ENCODE measurements at regions not wholly inside any gene's neighbourhood (a gene's known extent, or its start where the extent isn't known, plus 50 kb on each side); places are given as distances from the start of the nearest gene placed in this dataset.
"Not testable (repeated sequence)": the region's sequence is repeated elsewhere in the genome, so short reads cannot be mapped to it uniquely, and the experiment has no call there.

DNA sequence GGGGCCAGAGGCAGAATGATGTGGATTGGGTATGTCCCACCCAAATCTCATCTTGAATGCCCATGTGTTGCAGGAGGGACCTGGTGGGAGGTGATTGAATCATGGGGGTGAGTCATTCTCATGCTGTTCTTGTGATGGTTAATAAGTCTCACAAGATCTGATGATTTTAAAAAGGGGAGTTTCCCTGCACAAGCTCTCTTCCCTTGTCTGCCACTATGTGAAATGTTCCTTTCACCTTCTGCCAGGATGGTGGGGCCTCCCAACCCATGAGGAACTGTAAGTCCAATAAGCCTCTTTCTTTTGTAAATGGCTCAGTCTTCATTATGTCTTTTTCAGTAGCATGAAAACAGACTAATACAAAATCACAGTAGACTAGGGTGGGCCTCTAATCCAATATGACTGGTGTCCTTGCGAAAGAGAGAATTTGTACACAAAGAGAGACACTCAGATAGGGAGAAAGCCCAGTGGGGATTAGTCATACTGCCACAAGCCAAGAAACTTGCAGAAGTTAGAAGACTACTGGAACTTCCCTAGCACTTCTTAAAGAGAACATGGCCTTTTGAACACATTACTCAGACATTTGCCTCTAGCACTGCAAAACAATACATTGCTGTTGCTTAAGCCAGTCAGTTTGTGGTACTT is 68.4 kb downstream of the ANXA1 start:
- DNase-seq = no peak

DNA sequence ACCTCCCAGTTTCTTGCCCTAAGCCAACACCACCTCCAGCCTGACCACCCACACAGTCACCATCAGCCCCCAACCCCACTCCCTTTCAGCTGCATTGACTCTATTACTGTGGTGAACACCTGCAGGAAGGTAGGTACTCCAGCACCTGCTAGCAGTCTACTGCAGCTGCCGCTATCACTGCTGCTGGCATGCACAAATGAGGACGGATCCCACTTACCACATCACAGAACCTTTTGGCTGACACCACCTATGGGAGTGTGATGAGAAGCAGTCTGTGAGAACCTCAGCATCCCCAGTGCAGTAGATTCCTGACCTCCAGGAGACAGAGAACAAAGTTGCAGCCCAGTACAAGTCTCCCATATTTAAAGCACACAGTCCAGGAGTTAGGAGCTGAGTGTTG is 71.9 kb downstream of the ANXA1 start:
- no peak for DNase-seq

DNA sequence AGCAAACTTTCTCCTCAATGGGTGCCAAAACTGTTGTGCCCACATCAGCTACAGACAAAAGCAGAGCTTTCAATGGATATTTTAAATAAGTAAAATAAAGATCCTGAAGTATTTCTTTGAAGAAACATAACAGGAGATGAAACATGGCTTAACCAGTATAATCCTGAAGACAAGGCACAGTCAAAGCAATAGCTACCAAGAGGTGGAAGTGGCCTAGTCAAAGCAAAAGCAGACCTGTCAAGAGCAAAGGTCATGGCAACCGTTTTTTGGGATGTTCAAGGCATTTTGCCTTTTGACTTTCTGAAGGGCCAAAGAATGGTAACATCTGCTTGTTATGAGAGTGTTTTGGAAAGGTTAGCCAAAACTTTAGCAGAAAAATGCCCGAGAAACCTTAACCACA is 77.9 kb downstream of the ANXA1 start:
- DNase-seq = no peak

DNA sequence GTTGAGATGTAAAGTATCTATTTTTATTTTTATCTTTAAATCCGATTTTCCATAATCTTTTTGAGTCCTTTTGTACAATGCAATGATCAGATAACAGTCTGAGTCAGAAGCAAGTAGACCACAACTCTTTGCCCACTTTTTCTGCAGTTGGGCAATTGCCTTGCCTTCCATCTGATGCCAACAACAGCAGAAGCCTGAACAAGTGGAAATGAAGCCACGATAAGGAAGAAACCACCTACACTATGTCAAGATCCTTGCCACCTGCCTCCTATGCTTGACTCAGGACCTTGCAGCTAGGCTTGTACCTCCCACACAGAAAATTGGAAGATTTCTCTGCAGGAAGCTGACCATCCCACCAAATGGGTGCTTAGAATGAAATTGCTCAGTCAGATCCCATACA is 78.6 kb downstream of the ANXA1 start:
- DNase-seq = no peak

DNA sequence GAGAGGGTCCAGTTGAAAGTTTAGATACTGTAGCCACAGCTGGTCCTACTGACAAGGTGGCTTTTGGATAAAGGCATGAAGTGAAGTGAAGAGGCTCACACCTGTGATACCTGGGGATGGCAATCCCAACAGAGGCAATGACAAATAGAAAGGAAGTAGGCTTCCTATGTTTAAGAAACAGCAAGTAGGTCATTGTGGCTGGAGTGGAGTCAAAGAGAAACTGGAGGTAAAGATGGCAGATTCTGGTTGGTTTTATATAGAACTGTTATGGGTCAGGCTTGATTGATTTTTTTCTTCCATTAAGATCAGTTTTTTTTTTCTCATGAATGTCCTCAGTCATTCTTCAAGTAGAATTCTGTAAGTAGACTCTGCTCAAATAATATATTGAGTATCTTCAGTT is 79.5 kb downstream of the ANXA1 start:
- no peak for DNase-seq

DNA sequence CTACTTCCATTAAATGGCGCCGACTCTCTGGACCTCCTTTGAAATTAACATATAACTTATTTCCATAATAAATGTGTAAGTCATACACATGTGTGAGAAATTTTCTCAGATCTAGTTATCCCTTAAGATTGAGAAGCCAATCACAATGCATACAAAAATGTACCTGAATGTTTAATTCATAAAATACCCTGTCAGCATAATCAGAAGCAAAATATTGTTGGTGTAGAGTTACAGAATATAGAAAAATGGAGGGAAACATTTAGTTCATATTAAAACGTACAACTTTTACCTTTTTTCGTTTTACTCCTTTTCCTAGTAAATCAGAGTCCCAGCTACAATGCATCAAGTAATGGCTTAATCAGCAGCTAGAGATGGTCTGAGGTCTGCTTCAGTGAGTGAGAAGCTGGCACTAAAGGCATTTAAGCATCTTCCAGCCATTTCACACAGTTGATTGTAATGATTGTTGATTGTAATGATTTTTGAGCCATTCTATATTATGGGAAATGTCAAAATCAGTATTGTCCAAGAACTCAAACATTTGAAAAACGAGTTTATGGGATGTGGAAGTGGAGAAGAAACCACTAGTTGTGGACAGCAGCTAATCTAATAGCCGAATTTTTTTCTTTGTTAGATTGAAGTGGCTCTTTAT is 81.8 kb downstream of the ANXA1 start:
- DNase-seq = no peak

DNA sequence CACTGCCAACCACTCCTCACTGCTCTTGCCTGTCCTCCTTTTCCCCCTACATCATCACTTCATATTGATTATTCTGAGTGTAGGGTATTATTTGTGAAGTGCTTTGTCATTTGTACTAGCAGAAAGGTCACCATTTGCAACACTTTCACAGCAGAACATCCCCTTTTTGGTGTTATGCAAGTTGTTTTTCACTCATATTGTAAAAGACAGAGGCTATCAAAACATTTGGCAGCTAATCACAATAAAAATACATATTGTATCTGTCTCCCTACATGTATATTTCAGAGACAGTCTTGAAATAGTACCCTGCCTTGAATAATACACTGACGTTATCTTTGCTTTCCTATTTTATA is 82.3 kb downstream of the ANXA1 start:
- DNase-seq = no peak

DNA sequence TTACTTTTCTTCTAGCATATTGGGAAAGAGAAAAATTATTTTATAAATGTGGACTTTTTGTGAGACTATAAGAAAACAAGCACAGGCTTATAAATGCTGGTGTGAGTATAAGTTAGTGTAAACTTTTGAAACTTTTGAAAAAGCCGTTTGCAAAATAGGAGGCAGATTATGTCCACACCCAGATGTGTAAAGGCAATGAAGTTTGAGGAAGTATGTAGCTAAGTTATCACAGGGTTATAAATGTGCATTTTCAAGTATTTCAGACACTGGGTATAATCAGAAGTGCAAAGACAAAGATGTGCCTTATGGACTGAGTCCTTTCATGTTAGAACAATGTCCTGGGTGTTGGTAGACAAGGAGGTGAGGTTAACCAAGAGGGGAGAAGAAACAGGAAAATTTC is 85.5 kb downstream of the ANXA1 start:
- no peak for DNase-seq

DNA sequence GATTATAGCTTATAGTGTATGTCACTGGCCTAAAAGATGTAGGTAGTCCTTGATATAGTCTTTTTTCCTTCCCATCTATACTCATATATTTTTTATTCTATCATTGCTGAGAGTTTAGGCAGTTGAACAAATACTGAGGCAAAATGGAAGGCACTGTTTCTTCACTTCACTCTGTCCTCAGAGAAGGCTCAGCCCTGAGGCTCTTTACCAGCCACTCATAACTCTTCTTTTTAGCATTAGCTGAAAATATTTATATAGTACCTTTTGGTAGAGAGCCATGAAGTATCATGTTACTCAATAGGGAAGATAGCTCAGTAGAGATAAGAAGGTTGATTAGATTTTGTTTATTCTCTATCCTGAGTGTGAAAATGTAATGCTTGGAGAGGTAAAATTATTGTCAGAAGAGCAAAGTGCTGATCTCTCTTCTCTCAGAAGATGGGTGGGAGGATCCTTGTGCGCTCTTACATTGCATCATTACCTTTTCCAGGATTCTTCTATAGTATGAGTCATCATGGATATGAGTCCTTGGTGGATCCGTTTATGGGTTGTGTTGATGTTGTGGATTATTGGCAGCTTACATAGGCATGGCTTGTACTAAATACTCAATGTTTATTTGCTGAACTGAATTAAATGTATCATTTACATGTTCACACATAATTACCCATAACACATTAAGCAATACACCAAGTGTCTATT is 88.1 kb downstream of the ANXA1 start:
- no peak for DNase-seq

DNA sequence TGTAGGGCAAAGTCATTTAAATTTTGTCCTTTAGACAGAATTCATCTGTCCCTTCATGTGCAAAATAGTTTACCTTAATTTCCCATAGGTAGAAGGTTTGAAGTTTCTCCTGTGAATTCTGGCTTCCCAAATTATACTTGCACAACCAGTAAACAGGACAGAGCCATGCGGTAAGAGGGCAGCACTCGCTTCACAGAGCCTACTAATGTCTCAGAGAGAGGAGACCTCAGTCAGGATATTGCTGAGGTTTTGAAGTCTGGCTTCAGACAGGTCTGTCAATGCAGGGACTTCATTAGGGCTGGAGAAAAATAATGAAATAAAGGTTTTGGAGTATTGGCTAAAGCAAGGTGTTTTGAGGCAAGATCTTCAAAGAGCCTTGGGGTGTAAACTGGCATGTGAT is 91.4 kb downstream of the ANXA1 start:
- DNase-seq = no peak

DNA sequence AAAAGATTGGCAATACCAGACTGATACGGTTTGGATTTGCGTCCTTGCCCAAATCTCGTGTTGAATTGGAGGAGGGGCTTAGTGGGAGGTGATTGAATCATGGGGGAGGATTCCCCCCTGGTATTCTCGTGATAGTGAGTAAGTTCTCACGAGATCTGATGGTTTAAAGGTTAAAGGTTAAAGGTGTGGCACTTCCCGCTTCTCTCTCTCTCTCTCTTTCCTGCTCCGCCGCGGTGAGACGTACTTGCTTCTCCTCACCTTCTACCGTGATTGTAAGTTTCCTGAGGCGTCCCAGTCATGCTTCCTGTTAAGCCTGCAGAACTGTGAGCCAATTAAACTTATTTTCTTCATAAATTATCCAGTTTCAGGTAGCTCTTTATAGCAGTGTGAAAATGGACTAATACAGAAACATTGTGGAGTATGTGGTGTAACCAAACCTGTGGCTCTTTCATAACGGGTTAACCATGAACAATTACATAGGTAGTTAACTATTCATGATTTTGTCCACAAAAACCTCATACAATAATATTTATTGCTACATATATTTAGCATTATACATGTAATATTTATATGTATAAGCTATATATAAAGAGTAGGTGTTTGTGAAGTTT is 107.5 kb downstream of the ANXA1 start:
- DNase-seq = no peak

DNA sequence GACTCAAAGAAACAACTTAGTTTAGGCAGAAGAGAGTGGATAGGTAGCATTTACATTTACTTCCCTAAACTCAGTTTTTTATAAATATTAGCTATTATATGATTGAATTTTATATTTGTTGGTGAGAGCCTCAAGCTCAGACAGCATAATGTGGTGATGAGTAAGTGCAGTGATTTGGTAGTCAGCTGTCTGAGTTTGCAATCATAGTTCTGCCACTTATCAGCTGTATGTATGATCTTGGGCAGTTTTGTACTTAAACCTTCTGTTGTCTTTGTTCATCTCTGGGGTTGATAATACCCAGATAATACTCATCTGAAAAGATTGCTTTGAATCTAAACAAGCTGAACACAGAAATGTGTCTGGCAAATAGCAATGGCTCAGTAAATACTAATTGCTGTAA is 108.8 kb downstream of the ANXA1 start:
- DNase-seq = no peak

DNA sequence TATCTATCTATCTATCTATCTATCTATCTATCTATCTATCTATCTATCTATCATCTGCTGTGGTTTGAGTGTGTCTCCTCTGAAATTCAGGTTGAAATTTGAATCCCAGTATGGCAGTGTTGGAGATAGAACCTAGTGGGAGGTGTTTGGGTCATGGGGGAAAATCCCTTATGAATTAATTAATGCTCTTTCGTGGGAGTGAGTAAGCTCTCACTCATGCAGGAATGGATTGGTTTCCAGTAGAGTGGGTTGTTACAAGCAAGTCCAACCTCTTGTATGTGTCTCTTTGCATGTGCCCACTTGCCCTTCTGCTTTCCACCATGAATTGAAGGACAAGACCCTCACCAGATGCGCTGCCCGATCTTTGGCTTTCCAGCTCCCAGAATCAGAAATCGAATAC is 113.0 kb downstream of the ANXA1 start:
- no peak for DNase-seq

DNA sequence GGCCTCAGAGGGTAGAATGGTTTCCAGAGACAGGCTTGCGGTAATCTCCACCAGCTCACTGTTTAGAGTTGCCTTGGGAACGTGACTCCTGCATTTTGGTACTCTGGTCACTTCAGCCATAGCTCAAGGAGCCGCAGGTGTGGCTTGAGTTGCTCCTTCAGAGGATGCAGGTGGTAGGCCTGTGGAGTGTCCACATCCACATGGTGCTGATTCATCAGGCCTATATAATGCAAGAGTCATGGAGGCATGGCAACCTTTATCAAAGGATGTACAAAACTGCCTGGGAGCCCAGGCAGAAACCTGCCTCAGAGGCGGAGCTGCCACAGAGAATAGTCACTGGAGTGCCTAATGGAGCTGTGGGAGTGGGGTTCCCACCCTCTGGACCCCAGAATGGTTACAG is 114.2 kb downstream of the ANXA1 start:
- no peak for DNase-seq

DNA sequence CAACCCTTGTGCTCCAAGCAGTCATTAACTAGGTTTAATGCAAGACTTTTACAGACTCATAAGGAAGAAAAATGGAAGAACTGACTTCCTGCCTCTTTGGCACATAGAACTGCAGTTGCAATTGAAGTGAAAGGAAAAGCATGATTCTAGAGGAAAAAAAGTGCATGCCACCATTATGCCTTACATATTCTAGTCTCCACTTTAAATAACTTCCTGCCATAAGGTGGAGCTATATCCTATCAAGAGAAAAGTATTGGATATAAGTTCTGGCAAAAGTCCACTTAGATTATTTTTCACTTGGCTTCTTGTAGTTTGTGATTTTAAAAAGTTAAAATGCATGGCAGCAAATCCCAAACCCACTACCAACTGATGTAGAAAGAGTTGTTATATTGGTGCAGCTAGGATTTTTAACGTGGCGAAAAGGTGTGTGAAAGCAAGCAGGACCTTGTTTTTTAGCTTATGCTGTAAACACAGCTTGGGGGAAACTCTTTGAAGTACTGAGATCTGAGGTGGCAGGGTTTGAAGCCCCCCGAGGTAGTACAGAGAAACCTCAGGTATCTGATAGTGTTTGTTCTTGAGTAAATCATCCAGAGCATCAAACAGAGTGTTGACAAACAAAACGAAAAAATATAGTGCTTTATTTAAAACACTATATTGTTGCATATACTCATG is 117.9 kb downstream of the ANXA1 start:
- no peak for DNase-seq

DNA sequence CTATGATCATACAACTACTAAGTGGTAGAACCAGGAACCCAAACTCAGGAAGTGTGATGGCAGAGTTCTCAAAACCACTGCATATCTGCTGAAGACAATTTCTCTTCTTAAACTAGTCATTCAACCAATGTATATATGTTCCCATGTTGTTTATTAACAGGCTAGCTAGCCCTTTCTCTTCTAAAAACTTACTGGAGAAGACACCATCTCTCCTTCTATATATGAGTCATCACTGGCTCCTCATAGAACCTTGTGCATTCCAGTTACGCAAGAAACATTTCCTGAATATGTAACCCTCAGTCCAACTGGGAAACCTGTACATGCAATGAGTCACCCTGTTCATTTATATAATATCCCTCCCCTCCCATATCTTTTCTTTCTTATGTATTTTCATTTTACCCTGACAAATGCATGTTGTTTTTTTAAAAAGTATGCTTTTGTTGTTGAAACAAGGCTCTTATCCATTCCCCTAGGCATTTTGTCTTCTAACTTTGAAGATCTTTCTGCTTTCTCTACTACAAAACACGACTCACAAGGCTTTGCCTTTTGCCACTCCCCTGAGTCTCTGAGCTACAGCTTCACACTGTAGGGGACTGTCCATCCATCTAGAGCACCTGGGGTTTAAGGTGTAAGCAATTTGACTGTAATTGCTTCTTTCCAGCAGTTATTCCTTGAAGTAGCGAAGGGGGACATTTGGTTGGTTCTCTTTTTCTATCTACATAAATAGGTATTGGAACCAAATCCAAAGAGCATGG is 119.5 kb downstream of the ANXA1 start:
- no peak for DNase-seq

DNA sequence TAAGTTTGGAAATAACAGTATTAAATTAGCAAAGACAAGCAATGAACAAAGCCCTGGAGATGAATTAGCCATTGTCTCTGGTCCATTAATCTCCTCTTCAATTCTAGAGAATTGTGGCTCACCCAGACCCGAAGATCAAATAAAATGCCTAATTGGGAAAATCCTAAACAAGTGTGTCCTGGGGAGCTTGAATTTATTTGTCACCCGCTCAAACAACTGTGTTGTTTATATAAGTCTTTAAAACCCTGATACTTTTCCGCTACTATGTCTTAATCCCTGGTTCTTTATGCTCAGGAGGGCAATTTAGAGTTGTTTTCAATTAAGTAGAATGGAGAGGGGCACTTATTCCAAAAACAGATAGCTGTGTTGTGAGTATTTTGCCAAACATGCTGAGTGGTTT is 128.4 kb downstream of the ANXA1 start:
- DNase-seq = no peak

DNA sequence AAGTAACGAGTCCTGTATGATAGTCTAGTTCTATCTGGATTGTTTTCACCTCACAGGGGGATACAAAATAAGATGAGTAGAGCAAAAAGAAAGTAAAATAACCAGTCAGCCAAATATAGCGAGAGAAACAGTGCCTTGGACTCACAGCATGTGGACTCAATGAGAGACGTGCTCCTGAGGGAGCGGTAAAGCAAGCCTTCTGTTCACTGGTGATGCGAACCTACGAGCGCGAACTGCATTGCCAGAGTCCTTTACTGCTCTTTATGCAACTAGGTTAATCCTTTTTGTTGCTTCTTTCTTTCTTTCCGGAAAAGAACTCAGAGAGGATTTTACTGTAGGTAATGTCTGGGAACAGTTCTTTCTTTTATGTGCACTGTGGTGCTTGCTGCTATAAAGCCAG is 132.7 kb downstream of the ANXA1 start:
- no peak for DNase-seq

DNA sequence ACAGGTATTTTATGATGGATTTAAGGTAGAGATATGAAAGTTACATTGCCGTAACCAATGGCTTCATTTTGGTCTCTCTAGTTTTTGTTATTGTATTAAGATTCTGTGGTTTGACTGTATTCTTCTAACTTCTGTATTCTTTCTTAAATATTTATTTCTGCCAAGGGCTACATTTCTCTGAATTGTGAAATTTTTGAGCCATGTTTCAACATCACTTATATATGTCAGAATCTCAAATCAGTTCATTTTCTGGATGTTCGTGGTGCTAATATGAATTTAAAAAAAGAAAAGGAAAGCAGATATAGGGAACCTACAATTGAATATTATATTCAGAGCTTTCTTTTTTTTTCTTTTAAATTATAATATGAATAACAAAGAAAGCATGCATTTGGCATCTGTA is 142.7 kb downstream of the ANXA1 start:
- no peak for DNase-seq

DNA sequence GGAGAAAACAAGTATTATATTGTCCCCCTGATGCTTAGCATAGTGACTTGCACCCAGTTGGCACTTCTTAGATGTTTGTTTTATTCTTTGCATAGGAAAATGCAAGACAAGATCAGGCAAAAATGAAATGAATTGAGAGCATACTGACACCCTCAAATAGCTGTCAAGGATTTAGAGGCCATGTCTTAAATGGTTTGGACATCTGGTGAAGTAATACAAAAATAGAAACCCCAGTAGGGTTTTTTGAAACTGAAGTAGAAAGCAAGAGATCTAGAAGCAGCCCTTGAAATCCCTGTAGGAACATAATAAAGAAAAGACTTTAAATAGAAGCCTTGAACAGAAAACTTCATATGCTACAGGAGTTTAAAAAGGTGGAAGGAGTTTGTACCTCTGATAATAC is 174.3 kb downstream of the ANXA1 start:
- DNase-seq = no peak

DNA sequence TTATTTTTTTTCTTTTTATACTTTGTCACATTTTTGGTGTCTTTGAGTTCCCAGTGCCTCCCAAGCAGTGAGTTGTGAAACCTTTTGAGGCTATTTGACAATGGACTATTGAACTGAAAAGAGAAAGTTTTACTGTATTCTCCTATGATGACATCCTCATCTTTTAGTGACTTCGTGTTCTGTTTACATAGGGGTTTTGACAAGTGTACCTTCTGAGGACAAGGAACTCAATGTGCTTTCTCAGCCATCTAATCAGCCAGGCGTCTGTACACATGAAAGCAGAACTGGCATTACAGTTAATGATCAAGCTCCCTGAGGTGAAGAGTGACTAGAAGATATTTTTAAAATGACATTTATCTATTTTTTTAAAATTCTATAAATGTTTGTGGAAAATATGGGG is 175.5 kb downstream of the ANXA1 start:
- no peak for DNase-seq

DNA sequence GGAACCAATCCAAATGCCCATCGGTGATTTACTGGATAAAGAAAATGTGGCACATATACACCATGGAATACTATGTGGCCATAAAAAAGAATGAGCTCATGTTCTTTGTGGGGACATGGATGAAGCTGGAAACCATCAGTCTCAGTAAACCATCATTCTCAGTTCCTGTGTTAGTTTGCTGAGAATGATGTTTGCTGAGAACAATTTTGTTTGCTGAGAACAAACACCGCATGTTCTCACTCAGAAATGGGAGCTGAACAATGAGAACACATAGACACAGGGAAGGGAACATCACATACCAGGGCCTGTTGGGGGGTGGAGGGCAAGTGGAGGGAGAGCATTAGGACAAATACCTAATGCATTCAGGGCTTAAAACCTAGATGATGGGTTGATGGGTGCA is 185.5 kb downstream of the ANXA1 start:
- DNase-seq = not testable (repeated sequence)

DNA sequence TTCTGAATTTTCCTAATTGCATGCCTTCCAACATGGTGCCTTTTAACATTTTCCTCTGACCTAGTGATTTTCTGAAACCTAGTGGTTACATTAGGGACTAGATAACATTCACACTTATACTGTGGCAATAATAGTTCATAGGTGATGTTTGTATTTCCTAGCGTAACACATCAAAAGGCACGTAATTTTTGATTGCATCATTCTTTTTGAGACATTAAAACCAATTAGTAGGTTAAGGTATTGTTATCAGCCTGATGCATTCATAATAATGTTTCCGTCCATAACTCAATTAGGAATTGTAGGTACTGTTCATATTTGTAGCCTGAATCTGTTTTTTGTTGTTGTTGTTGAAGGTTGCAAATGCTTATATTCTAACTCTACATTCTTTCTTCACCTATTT is 192.4 kb downstream of the ANXA1 start:
- no peak for DNase-seq

Measured in NCI-H774 (cell line).